Esophagus (tissue), 2 donors: ENCODE measurements at regions not wholly inside any gene's neighbourhood (a gene's known extent, or its start where the extent isn't known, plus 50 kb on each side); places are given as distances from the start of the nearest gene placed in this dataset.

ENCODE experiments used
- H3K27ac ChIP-seq, 2 donors: one replicate each; pipeline ENCODE4 v1.5.1; 2013; ENCODE audit warnings: low read depth in 2 of 2, mild to moderate bottlenecking in 2 of 2, inconsistent platforms in 1 of 2, low read length in 1 of 2, moderate library complexity in 1 of 2
- H3K27me3 ChIP-seq, 2 donors: one replicate each; pipeline ENCODE4 v1.6.1; 2013; ENCODE audit warnings: low read length in 2 of 2, control low read depth in 1 of 2, mild to moderate bottlenecking in 1 of 2; ENCODE audit not compliant: insufficient read depth in 2 of 2, control insufficient read depth in 1 of 2
- H3K36me3 ChIP-seq, 2 donors: one replicate each; pipeline ENCODE4 v1.6.1; 2013; ENCODE audit warnings: low read length in 1 of 2; ENCODE audit not compliant: control insufficient read depth in 2 of 2, insufficient read depth in 2 of 2
- H3K4me1 ChIP-seq, 2 donors: one replicate each; pipeline ENCODE4 v1.6.1; 2013; ENCODE audit warnings: low read length in 1 of 2; ENCODE audit not compliant: control insufficient read depth in 2 of 2, insufficient read depth in 2 of 2
- H3K4me3 ChIP-seq, 2 donors: one replicate each; pipeline ENCODE4 v1.5.1; 2013; ENCODE audit warnings: low read length in 2 of 2, mild to moderate bottlenecking in 2 of 2, low read depth in 1 of 2, moderate library complexity in 1 of 2
- H3K9me3 ChIP-seq, 2 donors: one replicate each; pipeline ENCODE4 v1.6.1; 2013; ENCODE audit warnings: mild to moderate bottlenecking in 2 of 2, low read depth in 1 of 2, low read length in 1 of 2, moderate library complexity in 1 of 2; ENCODE audit not compliant: control insufficient read depth in 2 of 2, insufficient read depth in 1 of 2
- WGBS, 2 donors: extraction: QIAGEN DNeasy Blood & Tissue Kit; methylation state at CpG; one replicate each; pipeline ENCODE4 v1.1.7; 2013; 5-methylcytosine and 5-hydroxymethylcytosine counted together
- donor health status: healthy with polysubstance abuse.
- donor health status: Bipolar disorder and iron deficiency.

GRCh38 chr2:122980671-122981070, 1044.4 kb upstream of the CNTNAP5 start:
- no peaks in the 10 kb centered on the region for H3K4me1 ChIP-seq
- no peaks in the 10 kb centered on the region for H3K36me3 ChIP-seq
- peaks cover under 1 to 3% of the 10 kb centered on the region in 2 donors for H3K9me3 ChIP-seq
- H3K4me3 ChIP-seq: no peak overlapping the region
- H3K27me3 ChIP-seq: no peaks in the 10 kb centered on the region
- H3K27ac ChIP-seq: no peak overlapping the region
- 69% methylated on average over 5 of the region's 5 CpGs for WGBS, 2 donors

- Histone ChIP-seq H3K9me3 (peaks cover 2 to 3% of the 10 kb centered on the region in 2 donors), H3K27ac (no peak overlapping the region), H3K36me3 (no peaks in the 10 kb centered on the region), H3K27me3 (no peaks in the 10 kb centered on the region), H3K4me3 (no peak overlapping the region), H3K4me1 (no peaks in the 10 kb centered on the region)
- 46 to 56% methylated on average over 1 of the region's 1 CpG for WGBS, 2 donors
Measured at GRCh38 chr2:122982936-122983335, 1042.2 kb upstream of the CNTNAP5 start.

- Histone ChIP-seq H3K27ac (no peak overlapping the region), H3K36me3 (no peaks in the 10 kb centered on the region), H3K4me3 (no peak overlapping the region), H3K9me3 (peaks cover 3 to 14% of the 10 kb centered on the region in 2 donors), H3K27me3 (no peaks in the 10 kb centered on the region), H3K4me1 (no peaks in the 10 kb centered on the region)
- WGBS, 2 donors: 67 to 76% methylated on average over 8 of the region's 8 CpGs
Measured at GRCh38 chr2:122988395-122989221, 1036.5 kb upstream of the CNTNAP5 start.

GRCh38 chr2:122993592-122993991, 1031.5 kb upstream of the CNTNAP5 start:
- Histone ChIP-seq H3K4me1 (no peaks in the 10 kb centered on the region), H3K9me3 (peaks cover 3 to 9% of the 10 kb centered on the region in 2 donors), H3K27ac (no peak overlapping the region), H3K36me3 (no peaks in the 10 kb centered on the region), H3K27me3 (no peaks in the 10 kb centered on the region), H3K4me3 (no peak overlapping the region)
- 74 to 83% methylated on average over 1 of the region's 1 CpG for WGBS, 2 donors

GRCh38 chr2:122999258-122999657, 1025.8 kb upstream of the CNTNAP5 start:
- H3K4me3 ChIP-seq: no peak overlapping the region
- H3K9me3 ChIP-seq: no peaks in the 10 kb centered on the region
- no peaks in the 10 kb centered on the region for H3K4me1 ChIP-seq
- H3K36me3 ChIP-seq: no peaks in the 10 kb centered on the region
- no peaks in the 10 kb centered on the region for H3K27me3 ChIP-seq
- H3K27ac ChIP-seq: no peak overlapping the region
- 73 to 83% methylated on average over 3 of the region's 3 CpGs for WGBS, 2 donors

GRCh38 chr2:122999821-123000220, 1025.3 kb upstream of the CNTNAP5 start:
- WGBS, 2 donors: 69 to 75% methylated on average over 9 of the region's 9 CpGs

GRCh38 chr2:123002660-123003248, 1022.3 kb upstream of the CNTNAP5 start:
- no peaks in the 10 kb centered on the region for H3K36me3 ChIP-seq
- no peaks in the 10 kb centered on the region for H3K4me1 ChIP-seq
- peaks cover 4 to 7% of the 10 kb centered on the region in 2 donors for H3K9me3 ChIP-seq
- no peak overlapping the region for H3K4me3 ChIP-seq
- H3K27ac ChIP-seq: no peak overlapping the region
- 30 to 38% methylated on average over 3 of the region's 3 CpGs for WGBS, 2 donors
- H3K27me3 ChIP-seq: no peaks in the 10 kb centered on the region

More at GRCh38 chr2:122999821-123000220, 1025.3 kb upstream of the CNTNAP5 start:
- H3K27ac ChIP-seq: no peak overlapping the region
- H3K36me3 ChIP-seq: no peaks in the 10 kb centered on the region
- no peaks in the 10 kb centered on the region for H3K9me3 ChIP-seq
- no peaks in the 10 kb centered on the region for H3K27me3 ChIP-seq
- H3K4me1 ChIP-seq: no peaks in the 10 kb centered on the region
- no peak overlapping the region for H3K4me3 ChIP-seq

- no peaks in the 10 kb centered on the region for H3K27me3 ChIP-seq
- 40 to 48% methylated on average over 2 of the region's 2 CpGs for WGBS, 2 donors
- no peak overlapping the region for H3K27ac ChIP-seq
- H3K9me3 ChIP-seq: no peaks in the 10 kb centered on the region
- H3K36me3 ChIP-seq: no peaks in the 10 kb centered on the region
- no peaks in the 10 kb centered on the region for H3K4me1 ChIP-seq
- H3K4me3 ChIP-seq: no peak overlapping the region
Measured at GRCh38 chr2:123015186-123015585, 1009.9 kb upstream of the CNTNAP5 start.

- no peak overlapping the region for H3K4me3 ChIP-seq
- no peak overlapping the region for H3K27ac ChIP-seq
- WGBS, 2 donors: 52 to 86% methylated on average over 1 of the region's 1 CpG
- no peaks in the 10 kb centered on the region for H3K36me3 ChIP-seq
- H3K27me3 ChIP-seq: no peaks in the 10 kb centered on the region
- H3K4me1 ChIP-seq: no peaks in the 10 kb centered on the region
- no peaks in the 10 kb centered on the region for H3K9me3 ChIP-seq
Measured at GRCh38 chr2:123035541-123035940, 989.5 kb upstream of the CNTNAP5 start.

- H3K4me1 ChIP-seq: no peaks in the 10 kb centered on the region
- no peak overlapping the region for H3K27ac ChIP-seq
- H3K9me3 ChIP-seq: no peaks in the 10 kb centered on the region
- no peak overlapping the region for H3K4me3 ChIP-seq
- no peaks in the 10 kb centered on the region for H3K27me3 ChIP-seq
- H3K36me3 ChIP-seq: no peaks in the 10 kb centered on the region
Measured at GRCh38 chr2:123036300-123036699, 988.8 kb upstream of the CNTNAP5 start.
